Fibroblast of lung (primary cell): ENCODE measurements at regions not wholly inside any gene's neighbourhood (a gene's known extent, or its start where the extent isn't known, plus 50 kb on each side); places are given as distances from the start of the nearest gene placed in this dataset.

ENCODE experiments used
- EZH2 ChIP-seq: IDR thresholded peaks from 2 replicates; pipeline ENCODE4 v1.5.1; 2012; ENCODE audit warnings: low read length, control low read depth, mild to moderate bottlenecking; ENCODE audit errors: missing control alignments
- TF ChIP-seq, protein P1 (sequence below), 2 donors: IDR thresholded peaks in 1 of 2; conservative IDR thresholded peaks in 1 of 2; 1 replicate in 1 of 2; 2 replicates in 1 of 2; pipeline ENCODE4 v1.5.1; 2011 to 2012; ENCODE audit warnings: low read length in 2 of 2, control low read depth in 1 of 2, inconsistent platforms in 1 of 2, low read depth in 1 of 2, mild to moderate bottlenecking in 1 of 2

GRCh38 chr2:12202313-12203075 lies 456.1 kb downstream of the LPIN1 start:
- TF ChIP-seq, protein P1, sequence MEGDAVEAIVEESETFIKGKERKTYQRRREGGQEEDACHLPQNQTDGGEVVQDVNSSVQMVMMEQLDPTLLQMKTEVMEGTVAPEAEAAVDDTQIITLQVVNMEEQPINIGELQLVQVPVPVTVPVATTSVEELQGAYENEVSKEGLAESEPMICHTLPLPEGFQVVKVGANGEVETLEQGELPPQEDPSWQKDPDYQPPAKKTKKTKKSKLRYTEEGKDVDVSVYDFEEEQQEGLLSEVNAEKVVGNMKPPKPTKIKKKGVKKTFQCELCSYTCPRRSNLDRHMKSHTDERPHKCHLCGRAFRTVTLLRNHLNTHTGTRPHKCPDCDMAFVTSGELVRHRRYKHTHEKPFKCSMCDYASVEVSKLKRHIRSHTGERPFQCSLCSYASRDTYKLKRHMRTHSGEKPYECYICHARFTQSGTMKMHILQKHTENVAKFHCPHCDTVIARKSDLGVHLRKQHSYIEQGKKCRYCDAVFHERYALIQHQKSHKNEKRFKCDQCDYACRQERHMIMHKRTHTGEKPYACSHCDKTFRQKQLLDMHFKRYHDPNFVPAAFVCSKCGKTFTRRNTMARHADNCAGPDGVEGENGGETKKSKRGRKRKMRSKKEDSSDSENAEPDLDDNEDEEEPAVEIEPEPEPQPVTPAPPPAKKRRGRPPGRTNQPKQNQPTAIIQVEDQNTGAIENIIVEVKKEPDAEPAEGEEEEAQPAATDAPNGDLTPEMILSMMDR (conservative IDR thresholded peaks at IDR 0.05 in 1 of 2, IDR thresholded peaks at IDR 0.05 in 1 of 2; ENCODE audit: low read depth in 1 of 2, low read length in 2 of 2) = no peak
- TF ChIP-seq EZH2 = no peak
